Thyroid gland (tissue), 4 donors: ENCODE measurements at regions not wholly inside any gene's neighbourhood (a gene's known extent, or its start where the extent isn't known, plus 50 kb on each side); places are given as distances from the start of the nearest gene placed in this dataset.

Experiments
- DNase-seq, 2 donors: peaks; one replicate each; pipeline ENCODE4 v3.0.0-alpha.2; 2019
- H3K27ac ChIP-seq, 3 donors: fragments of 200-600 bp; sonication (generic); 1 replicate in 2 of 3; 2 replicates in 1 of 3; pipeline ENCODE4 v1.5.1; 2016 to 2019; ENCODE audit warnings: mild to moderate bottlenecking in 1 of 3, moderate library complexity in 1 of 3
- H3K27me3 ChIP-seq: fragments of 200-600 bp; sonication (generic); one replicate; pipeline ENCODE4 v1.5.1; 2019
- H3K36me3 ChIP-seq, 2 donors: fragments of 200-600 bp; sonication (generic); one replicate each; pipeline ENCODE4 v1.5.1; 2016 to 2019
- H3K4me1 ChIP-seq, 2 donors: fragments of 200-600 bp; sonication (generic); one replicate each; pipeline ENCODE4 v1.5.1; 2017 to 2019
- H3K4me3 ChIP-seq, 3 donors: fragments of 200-600 bp; sonication (generic); replicated peaks in 1 of 3; 1 replicate in 2 of 3; 2 replicates in 1 of 3; pipeline ENCODE4 v1.5.1; 2016; ENCODE audit warnings: mild to moderate bottlenecking in 1 of 3
- H3K9me3 ChIP-seq: fragments of 200-600 bp; sonication (generic); one replicate; pipeline ENCODE4 v1.5.1; 2017
- POLR2A ChIP-seq, 2 donors: fragments of 450-650 bp; IDR thresholded peaks; one replicate each; pipeline ENCODE4 v1.6.1; 2017; ENCODE audit warnings: antibody characterized with exemption in 2 of 2, mild to moderate bottlenecking in 2 of 2, moderate library complexity in 1 of 2
- WGBS, 2 donors: methylation state at CpG; one replicate each; pipeline ENCODE4 v1.1.5; 2017; 5-methylcytosine and 5-hydroxymethylcytosine counted together
- intact Hi-C: fragments of 100-400 bp; cut with DNase I; formaldehyde crosslinking; loops from one replicate; pipeline ENCODE4 v1.15.1; 2023
- TF ChIP-seq, protein P1 (sequence below), 6 experiments: fragments of 200-600 bp in 3 of 6; fragments of 450-650 bp in 3 of 6; sonication (generic) in 3 of 6; IDR thresholded peaks; one replicate each; pipeline ENCODE4 v1.5.1; 2016 to 2019; ENCODE audit warnings: antibody characterized with exemption in 6 of 6, mild to moderate bottlenecking in 2 of 6, inconsistent platforms in 1 of 6, moderate library complexity in 1 of 6

DNA sequence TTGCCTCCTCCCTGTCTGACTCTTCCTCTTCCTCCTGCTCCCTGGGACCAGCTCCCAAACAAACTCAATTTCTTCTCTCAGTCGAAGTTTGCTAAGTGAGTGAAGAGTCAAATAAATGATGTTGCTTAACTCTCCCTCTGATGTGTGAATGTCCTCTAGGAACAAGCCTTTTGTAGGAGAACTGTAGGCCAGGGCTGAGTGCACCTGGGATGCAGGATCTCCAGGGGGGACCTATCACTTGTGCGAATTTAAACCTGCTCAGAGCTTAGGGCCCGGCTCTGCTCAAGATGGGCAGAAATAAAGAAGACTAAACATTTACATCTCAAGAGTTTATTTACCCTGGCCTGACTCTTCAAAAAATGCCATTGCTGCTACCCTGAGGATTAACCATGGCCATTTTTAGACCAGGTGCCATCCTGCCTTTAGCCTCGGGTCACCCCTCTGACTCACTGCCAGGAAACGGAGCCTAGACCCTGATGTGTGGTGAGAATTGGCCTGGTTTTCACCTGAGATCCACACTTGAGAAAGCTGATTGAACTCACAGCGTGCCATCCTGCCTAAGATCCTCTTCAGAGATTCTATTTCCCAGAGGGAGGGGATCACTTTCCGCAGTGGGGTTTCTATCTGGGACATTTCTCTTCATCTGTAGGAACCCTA, 63.6 kb upstream of the CD93 start:
- Histone ChIP-seq H3K36me3 (no peaks in the 10 kb centered on the region), H3K4me1 (peaks cover 0 to 39% of the 10 kb centered on the region in 2 donors), H3K27ac (no peak overlapping the region), H3K9me3 (no peaks in the 10 kb centered on the region), H3K27me3 (no peaks in the 10 kb centered on the region), H3K4me3 (no peak overlapping the region)
- 77 to 86% methylated on average over 7 of the region's 7 CpGs for WGBS, 2 donors
- TF ChIP-seq POLR2A (IDR thresholded peaks at IDR 0.05): no peak
- TF ChIP-seq, protein P1, sequence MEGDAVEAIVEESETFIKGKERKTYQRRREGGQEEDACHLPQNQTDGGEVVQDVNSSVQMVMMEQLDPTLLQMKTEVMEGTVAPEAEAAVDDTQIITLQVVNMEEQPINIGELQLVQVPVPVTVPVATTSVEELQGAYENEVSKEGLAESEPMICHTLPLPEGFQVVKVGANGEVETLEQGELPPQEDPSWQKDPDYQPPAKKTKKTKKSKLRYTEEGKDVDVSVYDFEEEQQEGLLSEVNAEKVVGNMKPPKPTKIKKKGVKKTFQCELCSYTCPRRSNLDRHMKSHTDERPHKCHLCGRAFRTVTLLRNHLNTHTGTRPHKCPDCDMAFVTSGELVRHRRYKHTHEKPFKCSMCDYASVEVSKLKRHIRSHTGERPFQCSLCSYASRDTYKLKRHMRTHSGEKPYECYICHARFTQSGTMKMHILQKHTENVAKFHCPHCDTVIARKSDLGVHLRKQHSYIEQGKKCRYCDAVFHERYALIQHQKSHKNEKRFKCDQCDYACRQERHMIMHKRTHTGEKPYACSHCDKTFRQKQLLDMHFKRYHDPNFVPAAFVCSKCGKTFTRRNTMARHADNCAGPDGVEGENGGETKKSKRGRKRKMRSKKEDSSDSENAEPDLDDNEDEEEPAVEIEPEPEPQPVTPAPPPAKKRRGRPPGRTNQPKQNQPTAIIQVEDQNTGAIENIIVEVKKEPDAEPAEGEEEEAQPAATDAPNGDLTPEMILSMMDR (IDR thresholded peaks at IDR 0.05): no peak
- DNase-seq: no peak
- intact Hi-C loops: no loop called here

- Histone ChIP-seq H3K27ac (no peak overlapping the region), H3K27me3 (no peaks in the 10 kb centered on the region), H3K9me3 (no peaks in the 10 kb centered on the region), H3K4me3 (no peak overlapping the region), H3K4me1 (peaks cover 0 to 44% of the 10 kb centered on the region in 2 donors), H3K36me3 (no peaks in the 10 kb centered on the region)
- WGBS, 2 donors: 89 to 96% methylated on average over 10 of the region's 10 CpGs
- TF ChIP-seq, protein P1 (IDR thresholded peaks at IDR 0.05): no peak
- TF ChIP-seq POLR2A (IDR thresholded peaks at IDR 0.05): no peak
- intact Hi-C loops: no loop called here
- no peak for DNase-seq
Observed at GRCh38 chr20:23148731-23149570, 62.8 kb upstream of the CD93 start.

GRCh38 chr20:23147964-23148730, 62.0 kb upstream of the CD93 start:
- peak in 1 of 2 donors; percentile 19 for DNase-seq
- no peaks in the 10 kb centered on the region for H3K9me3 ChIP-seq
- intact Hi-C loops: no loop called here

DNA sequence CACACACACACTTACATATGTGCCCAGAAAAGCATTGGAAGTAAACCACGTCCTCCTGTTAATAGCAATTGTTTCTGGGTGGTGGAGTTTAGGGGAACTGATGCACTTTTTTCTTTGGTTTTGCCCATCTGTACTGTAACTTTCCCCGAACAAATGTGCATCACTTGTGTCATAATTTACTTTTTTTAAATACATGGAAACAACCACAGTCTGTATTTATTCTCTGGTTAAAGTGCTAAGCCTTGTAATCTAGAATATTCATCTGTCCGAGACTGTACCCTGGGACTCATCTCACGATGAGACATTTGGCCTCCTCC, 61.5 kb upstream of the CD93 start:
- H3K27ac ChIP-seq: peak overlapping the region; percentile 21 to 67 (median 39)
- 62 to 66% methylated on average over 4 of the region's 4 CpGs for WGBS, 2 donors

More at GRCh38 chr20:23147964-23148730, 62.0 kb upstream of the CD93 start:
- Histone ChIP-seq H3K36me3 (no peaks in the 10 kb centered on the region), H3K4me3 (no peak overlapping the region), H3K27me3 (no peaks in the 10 kb centered on the region), H3K4me1 (peaks cover 0 to 44% of the 10 kb centered on the region in 2 donors), H3K27ac (peak overlapping the region; percentile 21 to 67 (median 39))
- 60 to 64% methylated on average over 7 to 9 of the region's 9 CpGs for WGBS, 2 donors
- peak in 1 of 2 donors; percentile 10 for TF ChIP-seq POLR2A (IDR thresholded peaks at IDR 0.05)
- TF ChIP-seq, protein P1 (IDR thresholded peaks at IDR 0.05): no peak

More for the DNA sequence above, 61.5 kb upstream of the CD93 start:
- no peak for DNase-seq
- TF ChIP-seq, protein P1 (IDR thresholded peaks at IDR 0.05): no peak
- TF ChIP-seq POLR2A (IDR thresholded peaks at IDR 0.05): no peak
- Histone ChIP-seq H3K4me1 (peaks cover 2 to 45% of the 10 kb centered on the region in 2 donors), H3K36me3 (no peaks in the 10 kb centered on the region), H3K4me3 (no peak overlapping the region), H3K9me3 (no peaks in the 10 kb centered on the region), H3K27me3 (no peaks in the 10 kb centered on the region)
- intact Hi-C loops: no loop called here
